H7 (cell line): ENCODE measurements at regions not wholly inside any gene's neighbourhood (a gene's known extent, or its start where the extent isn't known, plus 50 kb on each side); places are given as distances from the start of the nearest gene placed in this dataset.
"Not testable (repeated sequence)": the region's sequence is repeated elsewhere in the genome, so short reads cannot be mapped to it uniquely, and the experiment has no call there.

ENCODE experiments used
- DNase-seq: peaks from one replicate; pipeline ENCODE4 v3.0.0; 2012
- H3K27me3 ChIP-seq: 2 replicates; pipeline ENCODE4 v1.6.0; 2011; ENCODE audit warnings: mild to moderate bottlenecking, low read length; ENCODE audit not compliant: control insufficient read depth, insufficient read depth
- H3K36me3 ChIP-seq: replicated peaks from 2 replicates; pipeline ENCODE4 v1.5.1; 2011; ENCODE audit warnings: low read length; ENCODE audit not compliant: control insufficient read depth, insufficient read depth
- H3K4me3 ChIP-seq: 2 replicates; pipeline ENCODE4 v1.5.1; 2011; ENCODE audit warnings: low read depth, mild to moderate bottlenecking, control low read depth, low read length, moderate library complexity; ENCODE audit not compliant: insufficient read depth

DNA sequence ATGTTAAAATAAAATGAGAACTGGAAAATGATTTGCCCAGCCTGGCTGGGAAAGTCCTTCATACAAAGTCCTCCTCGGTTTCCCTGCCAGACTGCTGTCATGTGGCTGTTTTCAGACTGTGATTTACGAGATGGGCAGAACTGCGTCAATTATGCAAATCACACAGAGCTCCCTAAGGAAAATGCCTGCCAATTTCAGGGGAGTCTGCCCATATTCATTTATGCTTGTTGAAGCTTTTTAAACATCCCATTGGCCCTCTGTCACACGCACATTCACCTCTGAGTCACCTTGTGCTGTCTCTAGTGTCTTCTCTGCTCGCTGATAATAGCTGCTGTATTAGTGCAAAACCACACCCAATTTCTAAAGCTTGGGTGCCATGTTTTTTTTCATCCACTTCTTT lies 81.7 kb upstream of the FAM20A start:
- Histone ChIP-seq H3K27me3 (no peaks in the 10 kb centered on the region), H3K4me3 (no peak overlapping the region), H3K36me3 (no peaks in the 10 kb centered on the region)
- DNase-seq, result no peak

DNA sequence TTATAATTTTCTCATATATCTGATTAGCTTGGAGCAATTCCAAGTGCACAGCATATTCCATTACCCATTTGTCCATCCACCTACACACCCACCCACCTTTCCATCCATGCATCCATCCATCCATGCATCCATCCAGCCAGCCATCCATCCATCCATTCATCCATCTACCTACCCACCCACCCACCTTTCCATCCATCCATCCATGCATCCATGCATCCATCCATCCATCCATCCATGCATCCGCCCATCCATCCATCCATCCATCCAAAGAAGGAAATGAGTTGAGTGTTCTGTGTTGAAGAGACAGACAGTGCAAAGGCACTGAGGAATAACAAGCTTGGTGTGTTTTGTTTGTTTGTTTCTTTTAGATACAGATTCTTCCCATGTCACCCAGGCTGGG lies 78.7 kb upstream of the FAM20A start:
- H3K36me3 ChIP-seq, result no peaks in the 10 kb centered on the region
- no peaks in the 10 kb centered on the region for H3K27me3 ChIP-seq
- no peak overlapping the region for H3K4me3 ChIP-seq
- no peak for DNase-seq

DNA sequence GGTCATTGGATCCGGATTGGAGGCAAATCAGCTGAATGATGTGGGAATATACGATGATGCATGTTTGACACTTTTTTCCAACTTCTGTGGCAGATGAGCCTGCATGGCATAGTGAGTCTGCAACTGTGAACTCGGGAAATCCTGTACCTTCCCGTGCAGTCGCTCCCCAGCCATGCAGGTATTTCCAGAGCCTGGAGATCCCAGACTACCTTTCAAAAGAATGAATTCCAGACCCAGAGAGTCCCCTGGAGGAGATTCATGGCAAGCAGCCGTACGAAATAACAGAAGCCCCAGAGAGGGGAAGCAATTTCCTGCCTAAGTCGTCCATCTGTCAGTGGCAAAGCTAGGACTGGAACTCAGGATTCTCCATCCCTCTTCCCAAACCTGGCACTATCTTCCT lies 75.7 kb upstream of the FAM20A start:
- H3K27me3 ChIP-seq, result no peaks in the 10 kb centered on the region

DNA sequence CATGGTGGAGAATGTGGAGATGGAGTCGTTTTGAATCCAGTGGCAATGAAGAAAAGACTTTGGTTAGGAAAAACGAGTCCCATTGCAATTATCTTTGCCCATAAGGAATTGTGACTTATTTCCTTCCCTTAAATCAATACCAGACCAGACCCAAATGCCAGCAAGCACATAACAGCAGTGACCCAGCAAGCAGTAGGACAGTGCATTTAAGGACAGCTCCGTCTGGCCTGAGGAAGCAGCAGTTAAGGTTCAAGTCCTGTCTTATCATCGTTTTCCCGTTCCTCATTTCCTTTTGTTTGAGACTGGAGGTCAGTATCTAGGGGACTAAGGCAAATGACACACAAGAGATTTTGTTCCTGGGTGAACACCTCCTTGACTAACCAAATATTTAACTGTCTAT lies 74.6 kb upstream of the FAM20A start:
- H3K4me3 ChIP-seq, result no peak overlapping the region
- H3K36me3 ChIP-seq, result no peaks in the 10 kb centered on the region
- H3K27me3 ChIP-seq, result no peaks in the 10 kb centered on the region
- DNase-seq, result no peak

More for the DNA sequence above, 75.7 kb upstream of the FAM20A start:
- Histone ChIP-seq H3K4me3 (no peak overlapping the region), H3K36me3 (no peaks in the 10 kb centered on the region)
- DNase-seq, result no peak

DNA sequence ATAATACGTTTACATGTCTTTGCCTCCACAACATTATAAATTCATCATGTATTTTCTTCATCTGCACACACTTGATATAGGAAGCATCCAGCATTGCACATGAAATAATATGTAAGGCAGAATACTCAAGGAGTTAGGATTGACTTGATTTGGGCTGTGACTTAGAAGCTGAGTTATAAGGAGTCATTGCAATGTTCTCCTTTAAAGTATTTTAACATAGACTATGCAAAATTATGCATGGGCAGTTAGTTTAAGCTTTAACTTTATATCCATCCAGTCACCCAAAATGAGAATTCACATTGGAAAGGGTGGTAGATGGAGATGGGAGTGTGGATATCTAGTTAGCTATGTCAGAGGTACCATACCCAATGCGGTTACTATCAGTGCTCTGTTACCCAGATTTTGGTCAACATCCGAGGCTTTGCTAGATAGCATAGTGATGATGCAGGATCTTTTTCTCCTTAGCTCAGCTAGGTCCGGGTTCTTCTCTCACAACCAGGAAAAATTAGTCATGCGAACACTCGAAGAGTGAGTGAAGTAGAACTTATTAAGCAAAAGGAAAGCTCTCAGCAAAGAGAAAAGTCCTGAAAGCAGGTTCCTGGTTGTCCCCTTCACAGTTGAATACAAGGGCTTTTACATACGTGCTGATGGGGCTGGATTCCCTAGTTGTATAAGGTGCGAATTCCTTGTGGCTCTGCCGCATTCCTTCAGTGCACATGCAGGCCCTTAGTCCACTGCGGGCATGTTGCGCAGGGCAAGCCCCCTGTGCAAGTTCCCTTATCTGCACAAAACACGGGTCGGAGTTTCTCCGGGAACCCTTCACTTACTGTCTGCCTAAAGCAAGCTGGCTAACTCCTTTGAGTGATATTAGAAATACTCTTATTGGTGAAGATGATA lies 73.1 kb upstream of the FAM20A start:
- H3K27me3 ChIP-seq, result no peaks in the 10 kb centered on the region
- DNase-seq, result no peak
- no peaks in the 10 kb centered on the region for H3K36me3 ChIP-seq
- H3K4me3 ChIP-seq, result no peak overlapping the region

DNA sequence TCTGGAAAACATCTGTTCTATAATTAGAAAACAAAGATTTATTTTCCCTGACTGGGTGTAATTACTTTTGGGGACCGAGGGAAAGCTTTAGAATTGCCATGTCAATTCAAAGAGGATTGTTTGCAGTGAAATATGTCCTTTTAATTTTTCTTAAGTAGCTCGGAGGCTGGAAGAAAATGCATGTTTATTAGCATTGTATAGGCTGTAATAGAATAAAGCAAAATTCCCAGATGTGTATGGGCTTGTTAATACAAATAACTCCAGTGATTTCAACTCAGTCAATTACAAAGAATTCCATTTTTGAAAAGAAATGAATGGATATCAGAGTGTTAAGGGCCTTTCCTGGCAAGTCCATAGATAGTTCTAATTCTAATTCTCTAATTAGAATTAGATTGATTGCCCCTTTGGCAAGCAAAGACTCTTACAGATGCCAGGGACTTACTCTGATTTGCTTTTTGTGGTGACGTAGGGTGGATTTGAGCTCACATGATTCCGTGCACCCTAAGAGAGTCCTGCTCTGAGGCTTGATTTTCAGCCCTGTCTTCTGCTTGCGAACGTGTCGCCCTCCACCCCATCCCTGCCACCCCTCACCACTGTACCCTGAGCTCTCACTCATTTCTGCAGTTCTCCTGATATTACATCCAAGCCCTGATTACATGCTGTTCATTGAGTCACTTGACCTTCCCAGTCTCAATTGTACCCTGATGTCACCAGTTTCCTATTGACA lies 70.0 kb upstream of the FAM20A start:
- no peak for DNase-seq
- Histone ChIP-seq H3K36me3 (no peaks in the 10 kb centered on the region), H3K27me3 (no peaks in the 10 kb centered on the region), H3K4me3 (no peak overlapping the region)

DNA sequence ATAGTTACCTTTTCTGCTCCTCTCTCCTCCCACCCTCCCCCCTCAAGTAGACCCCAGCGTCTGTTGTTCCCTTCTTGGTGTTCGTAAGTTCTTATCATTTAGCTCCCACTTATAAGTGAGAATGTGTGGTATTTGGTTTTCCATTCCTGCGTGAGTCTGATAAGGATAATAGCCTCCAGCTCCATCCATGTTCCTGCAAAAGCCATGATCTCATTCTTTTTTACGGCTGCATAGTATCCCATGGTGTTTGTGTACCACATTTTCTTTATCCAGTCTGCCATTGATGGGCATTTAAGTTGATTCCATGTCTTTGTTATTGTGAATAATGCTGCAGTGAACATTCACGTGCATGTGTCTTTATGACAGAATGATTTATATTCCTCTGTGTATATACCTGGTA lies 65.3 kb upstream of the FAM20A start:
- H3K4me3 ChIP-seq, H3K36me3 ChIP-seq, H3K27me3 ChIP-seq, DNase-seq: not testable (repeated sequence)

DNA sequence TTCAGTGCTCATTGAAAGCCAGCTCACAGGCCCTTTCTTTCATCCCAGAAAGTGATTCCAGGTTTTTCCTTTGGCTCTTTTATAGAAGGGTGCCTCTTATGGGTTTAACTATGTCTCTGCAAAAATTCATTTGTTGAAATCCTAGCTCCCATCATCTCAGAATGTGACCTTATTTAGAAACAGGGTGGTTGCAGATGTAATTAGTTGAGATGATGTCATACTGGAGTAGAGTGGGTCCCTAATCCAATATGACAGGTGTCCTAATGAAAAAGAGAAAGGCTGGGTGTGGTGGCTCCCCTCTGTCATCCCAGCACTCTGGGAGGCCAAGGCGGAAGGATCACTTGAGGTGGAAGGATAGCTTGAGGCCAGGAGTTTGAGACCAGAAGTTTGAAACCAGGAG lies 64.2 kb upstream of the FAM20A start:
- DNase-seq, result no peak
- no peaks in the 10 kb centered on the region for H3K36me3 ChIP-seq
- H3K27me3 ChIP-seq, result no peaks in the 10 kb centered on the region
- no peak overlapping the region for H3K4me3 ChIP-seq

DNA sequence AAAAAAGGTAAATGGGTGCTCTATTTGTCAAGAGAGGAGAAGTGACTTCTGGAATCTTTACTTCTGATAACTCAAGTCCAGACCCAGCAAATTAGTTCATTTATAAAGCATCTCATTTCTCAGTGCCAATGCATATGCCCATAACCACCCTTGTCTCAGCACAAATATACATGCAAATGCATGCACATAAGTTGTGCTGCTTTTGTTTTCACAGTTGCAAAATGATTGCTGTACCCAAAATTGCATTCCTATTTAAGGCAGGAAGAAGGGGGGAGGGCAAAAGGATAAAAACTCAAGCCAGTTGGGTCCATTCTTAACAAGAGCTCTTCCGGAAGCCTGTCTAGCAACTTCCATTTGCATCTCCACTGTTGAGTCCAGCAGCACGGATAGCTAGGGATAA lies 61.3 kb upstream of the FAM20A start:
- DNase-seq, result no peak
- H3K4me3 ChIP-seq, result no peak overlapping the region
- H3K27me3 ChIP-seq, result no peaks in the 10 kb centered on the region
- no peaks in the 10 kb centered on the region for H3K36me3 ChIP-seq

DNA sequence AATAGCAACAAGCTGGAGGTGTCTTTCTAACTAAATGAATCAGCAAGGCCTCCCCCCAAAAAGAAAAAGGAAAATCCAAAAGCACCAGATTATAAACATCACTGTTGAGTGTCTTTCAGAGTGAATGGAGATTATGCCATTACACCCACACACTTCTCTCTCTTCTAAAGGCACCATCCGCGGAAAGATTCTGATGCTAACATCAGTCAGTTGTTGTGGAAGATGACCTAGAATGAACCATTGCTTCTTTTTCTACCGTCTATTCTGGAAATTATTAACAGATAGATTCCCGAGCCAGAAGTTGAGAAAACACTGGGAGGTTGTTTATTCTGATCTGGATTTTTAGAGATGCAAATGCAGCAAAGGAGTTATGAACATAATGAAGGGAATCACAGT lies 60.9 kb upstream of the FAM20A start:
- no peaks in the 10 kb centered on the region for H3K36me3 ChIP-seq
- no peak overlapping the region for H3K4me3 ChIP-seq
- no peak for DNase-seq
- H3K27me3 ChIP-seq, result no peaks in the 10 kb centered on the region

DNA sequence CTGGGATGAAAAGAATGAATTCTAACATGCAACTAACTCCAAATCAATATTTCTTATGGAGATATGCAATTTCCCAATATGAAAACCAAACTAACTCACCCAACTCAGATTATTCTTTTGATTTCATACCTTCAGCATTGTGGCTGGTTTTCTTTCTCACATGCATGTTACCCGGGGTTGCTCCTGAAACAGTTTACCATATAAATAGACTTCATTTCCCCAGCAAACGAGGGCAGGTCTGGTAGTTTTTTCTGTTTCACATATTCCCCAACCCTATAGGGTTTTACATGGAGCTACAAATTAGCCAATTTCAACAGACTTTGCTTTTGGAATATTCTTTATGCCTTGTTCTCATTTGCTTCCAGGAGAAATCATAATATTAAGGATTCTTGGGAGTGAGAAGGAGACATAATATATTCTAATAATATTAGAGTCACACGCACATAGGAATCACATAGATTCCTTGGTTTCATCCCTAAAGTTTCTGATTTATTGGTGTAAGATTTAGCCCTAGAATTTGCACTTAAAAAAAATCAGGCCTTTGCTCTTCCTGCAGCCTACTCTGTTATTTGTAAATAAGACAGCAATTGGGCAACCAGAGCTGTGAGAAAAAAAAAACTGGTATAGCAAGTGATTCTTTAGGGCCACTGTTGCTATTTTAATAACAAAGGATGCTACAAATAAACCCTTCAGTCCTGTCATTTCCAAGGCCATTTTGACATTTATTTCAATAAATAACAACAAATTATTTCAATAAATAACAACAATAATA lies 60.3 kb upstream of the FAM20A start:
- no peaks in the 10 kb centered on the region for H3K36me3 ChIP-seq
- H3K27me3 ChIP-seq, result no peaks in the 10 kb centered on the region
- no peak overlapping the region for H3K4me3 ChIP-seq
- DNase-seq, result no peak

DNA sequence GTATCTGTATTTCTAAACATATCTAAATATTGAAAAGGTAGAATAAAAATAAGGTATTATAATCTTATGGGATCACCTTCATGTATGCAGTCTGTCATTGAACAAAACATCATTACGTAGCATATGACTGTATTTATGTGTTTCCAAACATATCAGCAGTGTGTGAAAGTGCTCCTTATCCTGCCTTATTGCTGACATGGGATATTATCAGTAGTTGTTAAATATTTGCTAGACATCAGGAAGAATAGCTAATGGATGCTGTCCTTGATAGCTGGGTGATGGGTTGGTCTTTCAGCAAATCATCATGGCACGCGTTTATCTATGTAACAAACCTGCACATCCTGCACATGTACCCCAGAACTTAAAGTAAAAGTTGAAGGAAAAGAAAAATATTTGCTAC lies 59.1 kb upstream of the FAM20A start:
- H3K4me3 ChIP-seq, result no peak overlapping the region
- no peak for DNase-seq
- no peaks in the 10 kb centered on the region for H3K27me3 ChIP-seq
- H3K36me3 ChIP-seq, result no peaks in the 10 kb centered on the region

DNA sequence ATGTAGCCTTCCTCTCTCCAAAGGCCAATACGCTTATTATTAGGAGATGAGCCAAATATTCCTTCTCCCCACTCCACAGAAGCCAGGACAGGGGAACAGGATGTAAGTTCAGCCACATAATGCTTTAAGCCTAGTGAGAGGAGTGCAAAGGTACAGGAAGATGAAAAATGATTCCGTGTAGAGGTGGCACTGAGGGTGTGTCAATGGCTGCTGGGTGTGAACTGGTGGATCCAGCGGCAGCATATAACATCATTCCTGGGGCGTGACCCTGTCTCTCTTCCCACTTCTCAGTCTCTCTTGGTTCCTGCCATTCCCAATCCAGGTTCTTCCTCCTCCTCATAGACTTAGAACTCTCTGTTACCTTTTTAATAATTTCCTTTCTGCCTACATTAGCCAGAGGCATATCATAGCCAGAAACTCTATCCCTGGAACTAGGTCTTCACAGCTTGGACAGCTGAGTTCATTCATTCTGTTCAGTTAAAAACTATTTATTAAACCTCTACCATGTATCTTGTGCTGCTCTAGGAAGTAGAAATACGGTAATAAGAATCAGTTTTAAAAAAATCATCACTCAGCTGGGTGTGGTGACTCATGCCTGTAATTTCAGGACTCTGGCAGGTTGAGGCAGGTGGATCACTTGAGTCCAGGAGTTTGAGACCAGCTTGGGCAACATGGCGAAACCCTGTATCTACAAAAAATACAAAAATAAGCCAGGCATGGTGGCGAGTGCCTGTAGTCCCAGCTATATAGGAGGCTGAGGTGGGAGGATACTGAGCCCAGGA lies 58.0 kb upstream of the FAM20A start:
- no peaks in the 10 kb centered on the region for H3K27me3 ChIP-seq
- H3K36me3 ChIP-seq, result no peaks in the 10 kb centered on the region
- no peak overlapping the region for H3K4me3 ChIP-seq
- no peak for DNase-seq

DNA sequence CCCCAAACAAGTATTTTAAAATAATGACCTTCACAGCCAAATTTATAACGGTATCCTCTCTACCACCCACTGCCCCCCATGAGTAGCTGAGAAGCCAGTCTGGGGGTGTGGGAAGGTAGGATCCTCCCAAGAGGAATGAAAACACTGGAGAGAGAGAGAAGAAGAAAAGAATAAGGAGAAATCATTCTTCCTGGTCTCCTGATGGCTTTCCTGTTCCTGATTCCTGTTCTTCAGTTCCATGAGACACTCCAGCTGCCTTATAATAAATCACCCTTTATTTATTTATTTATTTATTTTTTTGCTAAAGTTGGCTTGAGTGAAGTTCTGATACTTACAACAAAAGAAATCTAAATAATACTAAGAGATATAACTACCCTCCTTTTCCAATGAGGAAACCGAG lies 56.4 kb upstream of the FAM20A start:
- Histone ChIP-seq H3K27me3 (no peaks in the 10 kb centered on the region), H3K4me3 (no peak overlapping the region), H3K36me3 (no peaks in the 10 kb centered on the region)
- DNase-seq, result no peak
